Smooth muscle cell (in vitro differentiated cells): ENCODE measurements at regions not wholly inside any gene's neighbourhood (a gene's known extent, or its start where the extent isn't known, plus 50 kb on each side); places are given as distances from the start of the nearest gene placed in this dataset.

Experiments used
- DNase-seq: peaks from one replicate; lab custom pipeline; 2025; ENCODE audit not compliant: unreplicated experiment; lab: John Stamatoyannopoulos, UW
- H2AFZ ChIP-seq: fragments of 200-600 bp; sonication (generic); 2 replicates; pipeline ENCODE4 v1.6.0; 2016; ENCODE audit warnings: antibody characterized with exemption, low read depth, mild to moderate bottlenecking
- H3F3A ChIP-seq: fragments of 200-600 bp; sonication (generic); 2 replicates; pipeline ENCODE4 v1.6.0; 2017; ENCODE audit warnings: antibody characterized with exemption, low read depth
- H3K27ac ChIP-seq: fragments of 200-600 bp; sonication (generic); 2 replicates; pipeline ENCODE4 v1.5.1; 2016; ENCODE audit warnings: low read depth, mild to moderate bottlenecking
- H3K27me3 ChIP-seq: fragments of 200-600 bp; sonication (generic); 2 replicates; pipeline ENCODE4 v1.6.1; 2016; ENCODE audit warnings: low read depth, mild to moderate bottlenecking
- H3K36me3 ChIP-seq: fragments of 200-600 bp; sonication (generic); 2 replicates; pipeline ENCODE4 v1.5.1; 2016; ENCODE audit warnings: low read depth
- H3K4me1 ChIP-seq: fragments of 200-600 bp; sonication (generic); 2 replicates; pipeline ENCODE4 v1.5.1; 2016; ENCODE audit warnings: low read depth
- H3K4me2 ChIP-seq: fragments of 200-600 bp; sonication (generic); 2 replicates; pipeline ENCODE4 v1.6.0; 2016; ENCODE audit warnings: mild to moderate bottlenecking
- H3K4me3 ChIP-seq: fragments of 200-600 bp; sonication (generic); 2 replicates; pipeline ENCODE4 v1.5.1; 2016; ENCODE audit warnings: mild to moderate bottlenecking
- H3K79me2 ChIP-seq: fragments of 200-600 bp; sonication (generic); 2 replicates; pipeline ENCODE4 v1.6.0; 2016; ENCODE audit warnings: low read depth, mild to moderate bottlenecking
- H3K9ac ChIP-seq: fragments of 200-600 bp; sonication (generic); 2 replicates; pipeline ENCODE4 v1.6.0; 2016; ENCODE audit warnings: low read depth
- H3K9me3 ChIP-seq: fragments of 200-600 bp; sonication (generic); replicated peaks from 2 replicates; pipeline ENCODE4 v1.5.1; 2016; ENCODE audit warnings: low read depth
- H4K20me1 ChIP-seq: fragments of 200-600 bp; sonication (generic); 2 replicates; pipeline ENCODE4 v1.6.0; 2016; ENCODE audit warnings: low read depth
- CTCF ChIP-seq: fragments of 200-600 bp; sonication (generic); IDR thresholded peaks from 2 replicates; pipeline ENCODE4 v1.5.1; 2017; ENCODE audit warnings: borderline replicate concordance, mild to moderate bottlenecking, antibody characterized with exemption; ENCODE audit not compliant: insufficient read depth, poor library complexity, severe bottlenecking
- WGBS: methylation state at CpG from one replicate; pipeline ENCODE4 v1.1.7; 2016; ENCODE audit warnings: low lambda C conversion rate; 5-methylcytosine and 5-hydroxymethylcytosine counted together

DNA sequence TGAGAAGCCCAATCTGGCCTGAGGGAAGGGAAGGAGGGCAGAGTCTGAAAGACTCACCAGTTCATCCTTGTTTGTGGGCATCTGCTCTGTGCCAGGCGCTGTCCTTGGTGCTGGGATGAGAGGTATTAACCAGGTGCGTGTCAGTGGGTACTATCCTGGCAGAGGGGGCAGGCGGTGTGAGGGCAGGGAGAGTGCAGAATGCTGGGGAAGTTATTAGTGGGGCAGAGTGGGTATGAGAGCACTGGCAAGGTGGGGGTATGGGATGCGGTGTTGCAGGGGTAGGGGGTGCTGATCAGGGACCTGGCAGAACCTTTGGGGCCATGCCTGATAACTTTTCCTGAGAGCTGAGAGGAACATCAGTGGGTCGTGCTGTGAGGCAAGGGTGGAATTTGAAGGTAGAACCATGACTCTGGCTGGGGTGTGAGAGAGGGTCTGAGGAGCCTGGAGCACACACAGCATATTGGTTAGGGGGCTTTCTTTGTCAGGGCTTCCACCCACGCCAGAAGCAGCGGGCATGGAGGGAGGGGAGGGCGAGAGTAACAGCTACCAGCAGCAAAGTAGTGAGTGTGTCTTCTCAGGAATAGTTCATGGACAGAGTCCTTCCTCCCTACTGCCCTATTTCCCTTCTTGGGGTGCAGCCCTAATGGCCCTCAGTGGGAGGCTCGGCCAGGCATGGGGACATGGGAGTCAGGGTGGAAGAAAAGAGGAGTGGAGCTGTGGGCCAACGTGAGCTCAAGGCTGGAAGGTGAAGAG is 290.7 kb downstream of the CYP26B1 start:
- Histone ChIP-seq H3K9ac (no peak overlapping the region), H3K27me3 (no peaks in the 10 kb centered on the region)

DNA sequence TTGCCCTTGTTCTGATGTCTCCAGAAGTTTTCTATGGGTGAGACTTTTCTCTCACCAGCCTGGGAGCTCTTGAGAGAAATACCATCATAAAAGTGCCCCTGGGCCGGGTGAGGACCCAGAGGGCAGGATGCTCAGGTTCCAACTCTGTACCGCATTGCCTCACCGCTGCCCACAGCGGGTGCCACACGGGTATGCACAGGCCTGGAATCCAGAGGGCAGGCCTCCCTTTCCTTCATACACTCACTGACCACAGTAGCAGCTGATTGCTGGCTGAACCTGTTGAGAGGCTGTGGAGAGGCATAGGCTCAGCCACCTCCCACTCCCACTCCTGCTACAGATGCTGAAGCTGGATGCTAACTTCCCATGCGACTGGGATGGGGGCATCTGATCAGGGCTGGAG is 293.8 kb downstream of the CYP26B1 start:
- Histone ChIP-seq H3K9ac (no peak overlapping the region), H3K27ac (no peak overlapping the region), H2AFZ (no peak overlapping the region), H3K27me3 (no peaks in the 10 kb centered on the region), H3K4me1 (no peaks in the 10 kb centered on the region), H3F3A (no peaks in the 10 kb centered on the region), H3K4me2 (no peak overlapping the region), H3K4me3 (no peak overlapping the region), H3K79me2 (no peaks in the 10 kb centered on the region), H3K9me3 (no peaks in the 10 kb centered on the region), H3K36me3 (no peaks in the 10 kb centered on the region), H4K20me1 (no peaks in the 10 kb centered on the region)
- DNase-seq = no peak
- WGBS = 97% methylated on average over 6 of the region's 6 CpGs
- no peak for TF ChIP-seq CTCF

More for the DNA sequence above, 290.7 kb downstream of the CYP26B1 start:
- no peak for DNase-seq
- Histone ChIP-seq H2AFZ (no peak overlapping the region), H3F3A (no peaks in the 10 kb centered on the region), H3K27ac (no peak overlapping the region), H3K4me3 (no peak overlapping the region), H3K9me3 (no peaks in the 10 kb centered on the region), H3K4me1 (no peaks in the 10 kb centered on the region), H4K20me1 (no peaks in the 10 kb centered on the region), H3K79me2 (no peaks in the 10 kb centered on the region), H3K4me2 (no peak overlapping the region), H3K36me3 (no peaks in the 10 kb centered on the region)
- no peak for TF ChIP-seq CTCF
- 83% methylated on average over 10 of the region's 10 CpGs for WGBS

DNA sequence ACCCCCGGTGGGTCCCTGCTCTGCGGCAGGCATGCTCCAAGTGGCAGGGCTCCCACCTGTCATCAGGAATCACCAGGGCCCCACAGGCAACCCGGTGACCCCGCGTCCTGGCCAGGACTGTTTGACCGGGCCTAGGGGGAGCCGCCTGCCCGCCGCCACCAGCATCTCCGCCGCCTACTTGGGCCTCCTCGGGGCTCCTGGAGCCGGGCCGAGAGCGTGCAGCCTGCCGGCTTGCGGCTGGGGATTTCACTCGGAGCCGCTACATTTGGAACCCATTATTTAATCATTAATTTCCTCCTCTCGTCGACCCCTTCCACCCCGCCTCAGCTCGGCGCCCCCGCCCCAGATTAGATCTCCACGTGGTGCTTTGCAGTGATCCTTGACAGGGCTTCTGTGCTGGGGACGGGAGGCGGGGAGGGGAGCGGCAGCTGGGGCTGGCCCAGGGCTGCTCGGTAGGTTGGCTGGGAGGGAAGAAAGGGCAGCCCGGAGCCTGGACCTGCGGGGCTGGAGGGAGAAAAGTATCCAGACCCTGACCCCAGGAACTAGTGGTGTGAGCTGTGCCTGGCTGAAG is 295.4 kb downstream of the CYP26B1 start:
- no peak for DNase-seq
- Histone ChIP-seq H3K4me1 (no peaks in the 10 kb centered on the region), H3K9me3 (no peaks in the 10 kb centered on the region), H3K4me3 (no peak overlapping the region), H3K9ac (no peak overlapping the region), H3K4me2 (no peak overlapping the region), H3K36me3 (no peaks in the 10 kb centered on the region), H3K79me2 (no peaks in the 10 kb centered on the region), H3K27me3 (no peaks in the 10 kb centered on the region), H3F3A (no peaks in the 10 kb centered on the region), H3K27ac (no peak overlapping the region), H4K20me1 (no peaks in the 10 kb centered on the region), H2AFZ (no peak overlapping the region)
- TF ChIP-seq CTCF = no peak
- 76% methylated on average over 31 of the region's 32 CpGs for WGBS
